Fibroblast of lung (primary cell): ENCODE measurements at regions not wholly inside any gene's neighbourhood (a gene's known extent, or its start where the extent isn't known, plus 50 kb on each side); places are given as distances from the start of the nearest gene placed in this dataset.

ENCODE experiments used
- DNase-seq, 2 donors: peaks; one replicate each; pipeline versions ENCODE4 v3.0.0 to v3.0.0-alpha.2; 2010; ENCODE audit warnings: low read depth in 2 of 2
- H2AFZ ChIP-seq: 2 replicates; pipeline ENCODE4 v1.5.1; 2012; ENCODE audit warnings: low read length, control low read depth, inconsistent platforms
- H3K27ac ChIP-seq: 2 replicates; pipeline ENCODE4 v1.5.1; 2011; ENCODE audit warnings: low read length, control low read depth; ENCODE audit not compliant: insufficient read depth
- H3K27me3 ChIP-seq: 2 replicates; pipeline ENCODE4 v1.5.1; 2011; ENCODE audit warnings: mild to moderate bottlenecking, low read length; ENCODE audit not compliant: control insufficient read depth, insufficient read depth
- H3K36me3 ChIP-seq: 2 replicates; pipeline ENCODE4 v1.5.1; 2011; ENCODE audit warnings: low read length; ENCODE audit not compliant: control insufficient read depth, insufficient read depth
- H3K4me1 ChIP-seq: 2 replicates; pipeline ENCODE4 v1.5.1; 2011; ENCODE audit warnings: low read length; ENCODE audit not compliant: control insufficient read depth, insufficient read depth; ENCODE audit errors: extremely low read depth
- H3K4me2 ChIP-seq: 2 replicates; pipeline ENCODE4 v1.5.1; 2011; ENCODE audit warnings: low read length, control low read depth; ENCODE audit not compliant: insufficient read depth; ENCODE audit errors: extremely low read depth
- H3K4me3 ChIP-seq, 4 experiments: fragments of 200-600 bp in 1 of 4; sonication (generic) in 1 of 4; replicated peaks in 1 of 4; 2 replicates each; pipeline ENCODE4 v1.5.1; 2011 to 2016; ENCODE audit warnings: low read length in 4 of 4, low read depth in 3 of 4, mild to moderate bottlenecking in 3 of 4, control low read depth in 2 of 4, inconsistent platforms in 1 of 4, mixed read lengths in 1 of 4; ENCODE audit not compliant: insufficient read depth in 1 of 4; ENCODE audit errors: control extremely low read depth in 1 of 4
- H3K79me2 ChIP-seq: 2 replicates; pipeline ENCODE4 v1.5.1; 2012; ENCODE audit warnings: mild to moderate bottlenecking, low read length, inconsistent platforms; ENCODE audit not compliant: control insufficient read depth, insufficient read depth
- H3K9ac ChIP-seq: 2 replicates; pipeline ENCODE4 v1.5.1; 2011; ENCODE audit warnings: mild to moderate bottlenecking, low read length, control low read depth; ENCODE audit not compliant: insufficient read depth
- H3K9me3 ChIP-seq: 2 replicates; pipeline ENCODE4 v1.5.1; 2012; ENCODE audit warnings: low read depth, low read length; ENCODE audit not compliant: control insufficient read depth, insufficient read depth
- H4K20me1 ChIP-seq: 2 replicates; pipeline ENCODE4 v1.5.1; 2011; ENCODE audit warnings: low read length; ENCODE audit not compliant: control insufficient read depth, insufficient read depth; ENCODE audit errors: extremely low read depth
- EZH2 ChIP-seq: IDR thresholded peaks from 2 replicates; pipeline ENCODE4 v1.5.1; 2012; ENCODE audit warnings: low read length, control low read depth, mild to moderate bottlenecking; ENCODE audit errors: missing control alignments
- TF ChIP-seq, protein P1 (sequence below), 2 donors: IDR thresholded peaks in 1 of 2; conservative IDR thresholded peaks in 1 of 2; 1 replicate in 1 of 2; 2 replicates in 1 of 2; pipeline ENCODE4 v1.5.1; 2011 to 2012; ENCODE audit warnings: low read length in 2 of 2, control low read depth in 1 of 2, inconsistent platforms in 1 of 2, low read depth in 1 of 2, mild to moderate bottlenecking in 1 of 2

DNA sequence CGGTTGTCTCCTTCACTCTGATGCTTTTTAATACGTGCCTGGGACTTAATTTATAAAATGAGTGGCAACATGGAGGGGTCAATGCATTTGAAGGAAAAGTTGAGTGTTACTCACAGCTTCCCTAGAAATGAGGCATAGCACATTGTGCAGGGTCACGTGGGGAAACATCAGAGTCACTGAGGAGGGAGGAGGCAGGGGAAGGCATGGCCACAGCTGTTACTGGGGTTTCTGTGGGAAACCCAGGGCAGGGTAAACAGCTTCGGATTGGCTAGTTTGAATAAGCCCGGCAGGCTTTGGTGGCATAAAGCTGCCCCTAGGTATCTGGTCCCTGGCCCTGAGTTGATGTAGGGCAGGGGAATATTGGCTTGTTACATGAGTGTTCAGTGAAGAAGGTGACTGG, 98.9 kb upstream of the ST8SIA2 start:
- H3K4me2 ChIP-seq, result no peak overlapping the region
- no peak overlapping the region for H2AFZ ChIP-seq
- no peak overlapping the region for H3K4me3 ChIP-seq
- no peak for DNase-seq
- H4K20me1 ChIP-seq, result no peaks in the 10 kb centered on the region
- no peaks in the 10 kb centered on the region for H3K27me3 ChIP-seq
- H3K79me2 ChIP-seq, result no peaks in the 10 kb centered on the region
- H3K9me3 ChIP-seq, result no peaks in the 10 kb centered on the region
- no peak overlapping the region for H3K27ac ChIP-seq
- TF ChIP-seq EZH2, result no peak
- TF ChIP-seq, protein P1, sequence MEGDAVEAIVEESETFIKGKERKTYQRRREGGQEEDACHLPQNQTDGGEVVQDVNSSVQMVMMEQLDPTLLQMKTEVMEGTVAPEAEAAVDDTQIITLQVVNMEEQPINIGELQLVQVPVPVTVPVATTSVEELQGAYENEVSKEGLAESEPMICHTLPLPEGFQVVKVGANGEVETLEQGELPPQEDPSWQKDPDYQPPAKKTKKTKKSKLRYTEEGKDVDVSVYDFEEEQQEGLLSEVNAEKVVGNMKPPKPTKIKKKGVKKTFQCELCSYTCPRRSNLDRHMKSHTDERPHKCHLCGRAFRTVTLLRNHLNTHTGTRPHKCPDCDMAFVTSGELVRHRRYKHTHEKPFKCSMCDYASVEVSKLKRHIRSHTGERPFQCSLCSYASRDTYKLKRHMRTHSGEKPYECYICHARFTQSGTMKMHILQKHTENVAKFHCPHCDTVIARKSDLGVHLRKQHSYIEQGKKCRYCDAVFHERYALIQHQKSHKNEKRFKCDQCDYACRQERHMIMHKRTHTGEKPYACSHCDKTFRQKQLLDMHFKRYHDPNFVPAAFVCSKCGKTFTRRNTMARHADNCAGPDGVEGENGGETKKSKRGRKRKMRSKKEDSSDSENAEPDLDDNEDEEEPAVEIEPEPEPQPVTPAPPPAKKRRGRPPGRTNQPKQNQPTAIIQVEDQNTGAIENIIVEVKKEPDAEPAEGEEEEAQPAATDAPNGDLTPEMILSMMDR (conservative IDR thresholded peaks at IDR 0.05 in 1 of 2, IDR thresholded peaks at IDR 0.05 in 1 of 2; ENCODE audit: low read depth in 1 of 2, low read length in 2 of 2), result no peak
- H3K4me1 ChIP-seq, result no peaks in the 10 kb centered on the region
- H3K9ac ChIP-seq, result no peak overlapping the region
- no peaks in the 10 kb centered on the region for H3K36me3 ChIP-seq

DNA sequence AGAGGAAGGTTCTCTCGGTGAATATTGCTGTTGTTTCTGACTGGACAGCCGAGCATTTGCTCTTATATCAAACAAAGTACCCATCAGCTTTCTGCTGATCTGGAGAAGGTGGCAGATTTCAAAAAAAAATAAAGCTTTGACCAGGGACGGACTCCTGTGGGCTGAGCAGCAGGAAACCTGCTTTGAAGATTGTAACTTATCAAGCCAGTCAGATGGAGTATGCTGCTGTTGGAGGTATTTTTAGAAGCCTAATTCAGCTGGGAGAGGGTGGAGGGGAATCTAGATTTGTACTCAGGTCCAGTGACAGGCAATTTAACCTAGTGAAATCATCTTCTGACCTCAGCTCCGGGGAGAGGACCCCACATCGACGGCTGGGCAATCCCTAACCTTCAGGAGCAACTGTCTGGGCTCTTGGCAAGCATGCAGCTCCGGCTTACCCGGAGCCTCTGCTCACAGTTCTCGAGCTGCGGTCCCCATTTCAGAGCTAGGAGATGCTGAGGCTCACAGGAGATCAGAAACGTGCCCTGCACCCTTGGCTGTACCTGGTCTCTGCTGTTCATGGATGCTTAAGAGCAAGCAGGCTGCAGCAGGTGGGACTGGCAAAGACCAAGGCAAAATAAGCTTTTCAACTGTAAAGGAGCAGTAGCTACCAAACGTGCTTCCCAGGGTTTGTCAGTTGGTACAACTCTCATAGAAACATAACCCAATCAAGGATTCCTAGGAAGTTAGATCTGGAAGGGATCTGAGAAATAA, 89.3 kb upstream of the ST8SIA2 start:
- H2AFZ ChIP-seq, result no peak overlapping the region
- TF ChIP-seq, protein P1 (conservative IDR thresholded peaks at IDR 0.05 in 1 of 2, IDR thresholded peaks at IDR 0.05 in 1 of 2; ENCODE audit: low read depth in 1 of 2, low read length in 2 of 2), result no peak
- TF ChIP-seq EZH2, result no peak
- no peak overlapping the region for H3K4me2 ChIP-seq
- no peak overlapping the region for H3K9ac ChIP-seq
- no peaks in the 10 kb centered on the region for H4K20me1 ChIP-seq
- no peak overlapping the region for H3K27ac ChIP-seq
- no peaks in the 10 kb centered on the region for H3K4me1 ChIP-seq
- no peaks in the 10 kb centered on the region for H3K36me3 ChIP-seq
- H3K9me3 ChIP-seq, result no peaks in the 10 kb centered on the region
- H3K79me2 ChIP-seq, result no peaks in the 10 kb centered on the region
- DNase-seq, result no peak
- no peak overlapping the region for H3K4me3 ChIP-seq
- no peaks in the 10 kb centered on the region for H3K27me3 ChIP-seq

DNA sequence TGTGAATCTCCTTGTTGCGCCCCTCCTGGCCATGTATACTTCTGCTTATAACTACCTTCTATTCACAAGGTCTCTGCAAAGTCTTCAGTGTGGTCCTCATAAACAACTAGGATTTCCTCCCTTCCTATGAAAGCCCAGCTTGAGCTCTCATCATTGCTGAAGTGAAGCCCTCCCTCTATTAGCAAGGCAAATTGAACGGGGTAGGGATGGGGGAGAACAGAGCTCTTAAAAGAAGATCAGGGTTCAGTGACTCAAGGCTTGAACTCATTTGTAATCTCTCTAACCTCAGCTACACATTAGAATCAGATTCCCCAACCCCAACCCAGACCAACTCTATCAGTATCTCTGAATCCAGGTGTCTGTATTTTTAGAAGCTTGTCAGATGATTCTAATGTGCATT, 88.3 kb upstream of the ST8SIA2 start:
- Histone ChIP-seq H3K79me2 (no peaks in the 10 kb centered on the region), H4K20me1 (no peaks in the 10 kb centered on the region), H3K27me3 (no peaks in the 10 kb centered on the region), H3K36me3 (no peaks in the 10 kb centered on the region), H3K9me3 (no peaks in the 10 kb centered on the region), H3K4me3 (no peak overlapping the region), H3K4me1 (no peaks in the 10 kb centered on the region), H3K4me2 (no peak overlapping the region), H3K27ac (no peak overlapping the region), H2AFZ (no peak overlapping the region), H3K9ac (no peak overlapping the region)
- DNase-seq, result no peak
- TF ChIP-seq, protein P1 (conservative IDR thresholded peaks at IDR 0.05 in 1 of 2, IDR thresholded peaks at IDR 0.05 in 1 of 2; ENCODE audit: low read depth in 1 of 2, low read length in 2 of 2), result no peak
- TF ChIP-seq EZH2, result no peak
